Spleen (tissue), 7 donors: ENCODE measurements at regions not wholly inside any gene's neighbourhood (a gene's known extent, or its start where the extent isn't known, plus 50 kb on each side); places are given as distances from the start of the nearest gene placed in this dataset.

Experiments
- CTCF ChIP-seq, 11 experiments: fragments of 200-600 bp in 7 of 11; fragments of 450-650 bp in 4 of 11; sonication (generic) in 4 of 11; IDR thresholded peaks in 8 of 11; conservative IDR thresholded peaks in 3 of 11; 1 replicate in 7 of 11; 2 replicates in 4 of 11; pipeline versions ENCODE4 v1.4.0 to v1.8.0; 2016 to 2021; ENCODE audit warnings: antibody characterized with exemption in 11 of 11, inconsistent platforms in 4 of 11, mild to moderate bottlenecking in 1 of 11
- POLR2A ChIP-seq, 3 donors: fragments of 450-650 bp; IDR thresholded peaks; one replicate each; pipeline ENCODE4 v1.5.1; 2017; ENCODE audit warnings: antibody characterized with exemption in 3 of 3, mild to moderate bottlenecking in 1 of 3
- POLR2AphosphoS5 ChIP-seq, 3 donors: sonication (generic); formaldehyde crosslinking; IDR thresholded peaks; one replicate each; pipeline ENCODE4 v1.5.1; 2017; ENCODE audit warnings: antibody characterized with exemption in 3 of 3
- donor health status: DM: no; HTN: no; CAD: no; lungs with moderate emphysema.
- donor health status: DM: no; HTN: no; CAD: no.
- donor health status: DM: no; HTN: no; CAD: no.

- no peak for TF ChIP-seq POLR2AphosphoS5 (IDR thresholded peaks at IDR 0.05)
- no peak for TF ChIP-seq CTCF (IDR thresholded peaks at IDR 0.05 in 8 of 11, conservative IDR thresholded peaks at IDR 0.05 in 3 of 11)
- no peak for TF ChIP-seq POLR2A (IDR thresholded peaks at IDR 0.05)
These were observed 249.0 kb downstream of the TRIB2 start for GRCh38 chr2:12965540-12966269.
